ENCODE measurements at regions not wholly inside any gene's neighbourhood (a gene's known extent, or its start where the extent isn't known, plus 50 kb on each side); places are given as distances from the start of the nearest gene placed in this dataset.

- H3K27me3 ChIP-seq (ENCODE audit: low read depth): no peaks in the 10 kb centered on the region
- no peak overlapping the region for H3K4me3 ChIP-seq
- TF ChIP-seq, protein P1, sequence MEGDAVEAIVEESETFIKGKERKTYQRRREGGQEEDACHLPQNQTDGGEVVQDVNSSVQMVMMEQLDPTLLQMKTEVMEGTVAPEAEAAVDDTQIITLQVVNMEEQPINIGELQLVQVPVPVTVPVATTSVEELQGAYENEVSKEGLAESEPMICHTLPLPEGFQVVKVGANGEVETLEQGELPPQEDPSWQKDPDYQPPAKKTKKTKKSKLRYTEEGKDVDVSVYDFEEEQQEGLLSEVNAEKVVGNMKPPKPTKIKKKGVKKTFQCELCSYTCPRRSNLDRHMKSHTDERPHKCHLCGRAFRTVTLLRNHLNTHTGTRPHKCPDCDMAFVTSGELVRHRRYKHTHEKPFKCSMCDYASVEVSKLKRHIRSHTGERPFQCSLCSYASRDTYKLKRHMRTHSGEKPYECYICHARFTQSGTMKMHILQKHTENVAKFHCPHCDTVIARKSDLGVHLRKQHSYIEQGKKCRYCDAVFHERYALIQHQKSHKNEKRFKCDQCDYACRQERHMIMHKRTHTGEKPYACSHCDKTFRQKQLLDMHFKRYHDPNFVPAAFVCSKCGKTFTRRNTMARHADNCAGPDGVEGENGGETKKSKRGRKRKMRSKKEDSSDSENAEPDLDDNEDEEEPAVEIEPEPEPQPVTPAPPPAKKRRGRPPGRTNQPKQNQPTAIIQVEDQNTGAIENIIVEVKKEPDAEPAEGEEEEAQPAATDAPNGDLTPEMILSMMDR (IDR thresholded peaks at IDR 0.05): no peak
- intact Hi-C loops (cut with DNase I): no loop called here
- H3K36me3 ChIP-seq: no peaks in the 10 kb centered on the region
- H3K27ac ChIP-seq: no peak overlapping the region
- H3K4me1 ChIP-seq: peaks cover 9% of the 10 kb centered on the region
- H3K9me3 ChIP-seq: no peaks in the 10 kb centered on the region
- no peak for ATAC-seq
- no peak for DNase-seq
Observed at GRCh38 chr1:118262865-118263264, 77.8 kb upstream of the SPAG17 start.

DNA sequence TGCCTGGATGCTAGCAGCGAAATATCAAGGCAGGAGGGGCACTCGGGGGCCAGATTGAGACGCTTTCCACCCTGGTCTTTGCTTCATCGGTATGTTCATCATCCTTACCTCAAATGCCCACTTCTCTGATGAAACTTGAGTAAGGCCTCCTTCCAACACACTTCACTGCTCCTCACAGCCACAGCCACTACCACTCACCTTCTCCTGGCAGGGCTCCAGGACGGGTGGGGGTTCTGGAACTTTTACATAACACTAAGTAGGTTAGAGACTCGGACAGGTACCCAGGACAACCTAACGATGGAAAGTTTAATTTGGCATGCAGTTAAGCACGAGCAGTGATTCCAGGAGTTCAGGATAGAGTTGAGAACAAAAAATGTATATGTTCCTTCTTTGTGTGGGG, 73.9 kb upstream of the SPAG17 start:
- no peak overlapping the region for H3K27ac ChIP-seq
- TF ChIP-seq, protein P1 (IDR thresholded peaks at IDR 0.05): no peak
- intact Hi-C loops (cut with DNase I): no loop called here

GRCh38 chr1:118257946-118258345, 72.9 kb upstream of the SPAG17 start:
- Histone ChIP-seq H3K9me3 (no peaks in the 10 kb centered on the region), H3K27me3 (ENCODE audit: low read depth) (no peaks in the 10 kb centered on the region), H3K27ac (no peak overlapping the region), H3K36me3 (no peaks in the 10 kb centered on the region), H3K4me1 (peaks cover 5% of the 10 kb centered on the region), H3K4me3 (no peak overlapping the region)
- intact Hi-C loops (cut with DNase I): no loop called here
- ATAC-seq (no peak), DNase-seq (no peak)
- TF ChIP-seq, protein P1 (IDR thresholded peaks at IDR 0.05): no peak

More for the DNA sequence above, 73.9 kb upstream of the SPAG17 start:
- Histone ChIP-seq H3K4me1 (peaks cover 9% of the 10 kb centered on the region), H3K36me3 (no peaks in the 10 kb centered on the region), H3K27me3 (ENCODE audit: low read depth) (no peaks in the 10 kb centered on the region), H3K9me3 (no peaks in the 10 kb centered on the region), H3K4me3 (no peak overlapping the region)
- ATAC-seq (no peak), DNase-seq (no peak)

GRCh38 chr1:118254491-118255425, 69.7 kb upstream of the SPAG17 start:
- no peak overlapping the region for H3K27ac ChIP-seq
- H3K4me3 ChIP-seq: no peak overlapping the region
- no peak for DNase-seq
- no peaks in the 10 kb centered on the region for H3K4me1 ChIP-seq
- no peak for ATAC-seq
- TF ChIP-seq, protein P1 (IDR thresholded peaks at IDR 0.05): no peak
- H3K36me3 ChIP-seq: no peaks in the 10 kb centered on the region
- intact Hi-C loops (cut with DNase I): no loop called here
- H3K27me3 ChIP-seq (ENCODE audit: low read depth): no peaks in the 10 kb centered on the region
- no peaks in the 10 kb centered on the region for H3K9me3 ChIP-seq

DNA sequence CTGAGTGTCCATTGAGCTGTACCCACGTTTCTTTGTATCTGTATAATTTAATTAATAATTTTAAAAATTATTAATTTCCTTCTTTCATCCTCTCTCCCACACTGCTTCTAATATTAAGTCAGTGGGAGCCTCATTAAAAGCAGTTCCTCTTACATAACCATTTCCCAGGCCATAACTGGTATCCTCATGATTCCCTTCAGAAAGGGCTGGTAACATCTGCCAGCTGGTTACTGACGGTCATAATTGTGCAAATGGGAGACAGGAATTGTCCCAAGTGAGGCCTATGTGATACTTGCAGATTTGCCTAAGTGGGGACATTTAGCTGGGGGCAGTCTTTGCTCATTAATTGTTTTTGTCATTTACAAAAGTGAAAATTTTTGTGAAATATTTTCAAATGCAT, 69.0 kb upstream of the SPAG17 start:
- Histone ChIP-seq H3K9me3 (no peaks in the 10 kb centered on the region), H3K4me1 (no peaks in the 10 kb centered on the region), H3K27ac (no peak overlapping the region), H3K4me3 (no peak overlapping the region), H3K36me3 (no peaks in the 10 kb centered on the region), H3K27me3 (ENCODE audit: low read depth) (no peaks in the 10 kb centered on the region)
- ATAC-seq (no peak), DNase-seq (no peak)
- TF ChIP-seq, protein P1 (IDR thresholded peaks at IDR 0.05): no peak
- intact Hi-C loops (cut with DNase I): no loop called here

All from lower lobe of right lung (tissue), 2 donors.